ENCODE measurements at regions not wholly inside any gene's neighbourhood (a gene's known extent, or its start where the extent isn't known, plus 50 kb on each side); places are given as distances from the start of the nearest gene placed in this dataset.

DNA sequence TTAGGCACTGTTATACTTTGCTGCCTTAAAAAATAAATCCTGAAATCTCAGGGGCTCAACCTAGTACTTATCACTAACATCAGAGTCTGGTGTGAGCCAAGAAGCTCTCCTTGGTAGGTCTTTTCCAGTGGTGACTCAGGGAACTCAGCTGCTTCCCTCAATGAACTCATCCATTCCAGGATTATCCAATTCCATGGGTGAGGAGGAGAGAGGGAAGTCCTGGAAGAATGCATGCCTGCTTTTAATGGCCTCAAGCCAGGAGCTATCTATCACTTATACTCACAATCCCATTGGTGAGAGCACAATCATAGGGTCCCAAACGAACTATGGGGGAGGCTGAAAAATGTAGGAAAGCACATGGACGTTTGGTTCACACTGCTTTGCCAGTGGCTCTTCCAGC, 113.6 kb downstream of the POLR2M start:
- no peak overlapping the region for H3K27ac ChIP-seq (ENCODE audit: low read depth in 2 of 2, low read length in 2 of 2)
- no peak overlapping the region for H3K4me3 ChIP-seq (ENCODE audit: low read length in 2 of 2)
- H3K9me3 ChIP-seq (ENCODE audit: control insufficient read depth in 2 of 2, low read length in 2 of 2): no peaks in the 10 kb centered on the region
- H3K9ac ChIP-seq (ENCODE audit: low read depth in 1 of 2, low read length in 2 of 2): no peak overlapping the region
- no peaks in the 10 kb centered on the region for H3K4me1 ChIP-seq (ENCODE audit: control insufficient read depth in 2 of 2, insufficient read depth in 2 of 2, low read length in 2 of 2)
- no peaks in the 10 kb centered on the region for H3K27me3 ChIP-seq (ENCODE audit: control insufficient read depth in 2 of 2, insufficient read depth in 2 of 2, low read length in 2 of 2)
- H3K36me3 ChIP-seq (ENCODE audit: control insufficient read depth in 2 of 2, insufficient read depth in 2 of 2, low read length in 2 of 2): no peaks in the 10 kb centered on the region

DNA sequence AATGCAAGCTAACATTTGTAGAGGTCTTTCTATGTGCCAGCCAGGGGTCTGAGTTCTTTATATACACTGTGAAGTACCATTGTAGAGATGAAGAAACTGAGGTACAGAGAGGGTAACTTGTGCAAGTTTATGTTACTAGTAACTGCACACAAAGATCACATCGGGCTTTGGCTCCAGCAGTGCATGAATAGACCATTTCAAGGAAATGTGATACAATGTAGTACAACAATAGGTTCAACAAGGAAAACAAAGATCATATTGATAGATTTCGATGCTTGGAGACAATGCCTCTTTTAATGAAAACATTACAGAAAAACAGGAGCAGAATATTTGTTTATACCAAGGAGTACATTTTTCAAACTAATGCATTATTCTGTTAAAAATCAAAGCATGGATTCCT, 115.3 kb downstream of the POLR2M start:
- H3K36me3 ChIP-seq (ENCODE audit: control insufficient read depth in 2 of 2, insufficient read depth in 2 of 2, low read length in 2 of 2): no peaks in the 10 kb centered on the region
- H3K4me3 ChIP-seq (ENCODE audit: low read length in 2 of 2): no peak overlapping the region
- no peaks in the 10 kb centered on the region for H3K27me3 ChIP-seq (ENCODE audit: control insufficient read depth in 2 of 2, insufficient read depth in 2 of 2, low read length in 2 of 2)
- H3K9ac ChIP-seq (ENCODE audit: low read depth in 1 of 2, low read length in 2 of 2): no peak overlapping the region
- no peak overlapping the region for H3K27ac ChIP-seq (ENCODE audit: low read depth in 2 of 2, low read length in 2 of 2)
- H3K4me1 ChIP-seq (ENCODE audit: control insufficient read depth in 2 of 2, insufficient read depth in 2 of 2, low read length in 2 of 2): no peaks in the 10 kb centered on the region
- H3K9me3 ChIP-seq (ENCODE audit: control insufficient read depth in 2 of 2, low read length in 2 of 2): no peaks in the 10 kb centered on the region

DNA sequence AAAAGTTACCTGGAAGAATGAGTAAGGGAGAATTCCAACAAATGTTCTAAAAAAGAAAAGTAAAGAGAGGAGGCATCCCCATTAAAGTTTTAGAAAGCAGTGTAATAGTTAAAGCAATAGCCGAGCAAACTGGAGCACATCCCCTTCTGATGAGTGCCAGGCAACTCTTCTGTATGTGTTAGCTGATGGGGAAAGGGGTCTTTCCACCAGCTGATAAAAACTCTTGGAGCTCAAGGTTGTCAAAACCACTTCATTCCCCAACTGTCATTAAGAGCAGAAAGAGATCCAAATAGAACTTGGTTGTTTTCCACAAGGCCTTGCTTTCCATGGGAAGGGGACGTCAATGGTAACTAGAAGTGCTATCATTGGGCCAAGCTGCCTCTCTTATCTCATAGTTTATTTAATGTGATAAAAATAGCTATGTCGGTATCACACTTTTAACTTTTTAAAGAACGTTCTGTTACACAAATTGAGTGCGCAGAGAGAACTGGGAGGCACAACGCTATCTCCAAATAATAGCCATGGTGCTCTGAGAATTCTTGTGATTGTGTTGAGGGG, 116.9 kb downstream of the POLR2M start:
- Histone ChIP-seq H3K27me3 (ENCODE audit: control insufficient read depth in 2 of 2, insufficient read depth in 2 of 2, low read length in 2 of 2) (no peaks in the 10 kb centered on the region), H3K9ac (ENCODE audit: low read depth in 1 of 2, low read length in 2 of 2) (no peak overlapping the region), H3K36me3 (ENCODE audit: control insufficient read depth in 2 of 2, insufficient read depth in 2 of 2, low read length in 2 of 2) (no peaks in the 10 kb centered on the region), H3K4me3 (ENCODE audit: low read length in 2 of 2) (no peak overlapping the region), H3K27ac (ENCODE audit: low read depth in 2 of 2, low read length in 2 of 2) (no peak overlapping the region), H3K4me1 (ENCODE audit: control insufficient read depth in 2 of 2, insufficient read depth in 2 of 2, low read length in 2 of 2) (no peaks in the 10 kb centered on the region), H3K9me3 (ENCODE audit: control insufficient read depth in 2 of 2, low read length in 2 of 2) (no peaks in the 10 kb centered on the region)

DNA sequence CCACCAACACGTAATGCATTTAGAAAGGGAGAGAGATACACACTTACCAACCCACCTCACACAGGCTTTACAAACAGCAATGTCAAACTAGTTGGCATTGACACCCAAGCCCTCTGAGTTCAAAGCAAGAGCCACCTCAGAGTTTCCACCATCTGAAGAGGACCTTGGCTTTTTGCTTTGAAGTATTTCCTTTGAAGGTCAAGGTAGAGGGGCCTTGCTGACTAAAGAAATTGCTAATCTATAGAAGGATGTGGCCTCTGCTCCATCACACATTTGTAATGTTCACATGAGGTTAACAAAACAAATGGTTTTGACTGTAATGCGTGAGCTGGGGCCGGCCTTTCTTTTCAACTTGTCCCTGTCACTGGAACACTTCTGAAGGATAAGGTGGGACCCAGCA, 117.7 kb downstream of the POLR2M start:
- H3K9ac ChIP-seq (ENCODE audit: low read depth in 1 of 2, low read length in 2 of 2): no peak overlapping the region
- no peak overlapping the region for H3K27ac ChIP-seq (ENCODE audit: low read depth in 2 of 2, low read length in 2 of 2)

GRCh38 chr15:57827021-57827420, 120.5 kb downstream of the POLR2M start:
- Histone ChIP-seq H3K36me3 (ENCODE audit: control insufficient read depth in 2 of 2, insufficient read depth in 2 of 2, low read length in 2 of 2) (no peaks in the 10 kb centered on the region), H3K9me3 (ENCODE audit: control insufficient read depth in 2 of 2, low read length in 2 of 2) (no peaks in the 10 kb centered on the region), H3K9ac (ENCODE audit: low read depth in 1 of 2, low read length in 2 of 2) (no peak overlapping the region), H3K27ac (ENCODE audit: low read depth in 2 of 2, low read length in 2 of 2) (no peak overlapping the region), H3K27me3 (ENCODE audit: control insufficient read depth in 2 of 2, insufficient read depth in 2 of 2, low read length in 2 of 2) (peaks cover 7 to 9% of the 10 kb centered on the region in 2 donors), H3K4me3 (ENCODE audit: low read length in 2 of 2) (no peak overlapping the region), H3K4me1 (ENCODE audit: control insufficient read depth in 2 of 2, insufficient read depth in 2 of 2, low read length in 2 of 2) (no peaks in the 10 kb centered on the region)

More for the DNA sequence above, 117.7 kb downstream of the POLR2M start:
- no peaks in the 10 kb centered on the region for H3K4me1 ChIP-seq (ENCODE audit: control insufficient read depth in 2 of 2, insufficient read depth in 2 of 2, low read length in 2 of 2)
- H3K36me3 ChIP-seq (ENCODE audit: control insufficient read depth in 2 of 2, insufficient read depth in 2 of 2, low read length in 2 of 2): no peaks in the 10 kb centered on the region
- no peaks in the 10 kb centered on the region for H3K9me3 ChIP-seq (ENCODE audit: control insufficient read depth in 2 of 2, low read length in 2 of 2)
- H3K4me3 ChIP-seq (ENCODE audit: low read length in 2 of 2): no peak overlapping the region
- no peaks in the 10 kb centered on the region for H3K27me3 ChIP-seq (ENCODE audit: control insufficient read depth in 2 of 2, insufficient read depth in 2 of 2, low read length in 2 of 2)

- no peaks in the 10 kb centered on the region for H3K36me3 ChIP-seq (ENCODE audit: control insufficient read depth in 2 of 2, insufficient read depth in 2 of 2, low read length in 2 of 2)
- H3K4me3 ChIP-seq (ENCODE audit: low read length in 2 of 2): no peak overlapping the region
- H3K9me3 ChIP-seq (ENCODE audit: control insufficient read depth in 2 of 2, low read length in 2 of 2): no peaks in the 10 kb centered on the region
- no peaks in the 10 kb centered on the region for H3K4me1 ChIP-seq (ENCODE audit: control insufficient read depth in 2 of 2, insufficient read depth in 2 of 2, low read length in 2 of 2)
- H3K27me3 ChIP-seq (ENCODE audit: control insufficient read depth in 2 of 2, insufficient read depth in 2 of 2, low read length in 2 of 2): peaks cover 7 to 9% of the 10 kb centered on the region in 2 donors
- H3K9ac ChIP-seq (ENCODE audit: low read depth in 1 of 2, low read length in 2 of 2): no peak overlapping the region
- H3K27ac ChIP-seq (ENCODE audit: low read depth in 2 of 2, low read length in 2 of 2): no peak overlapping the region
Observed at GRCh38 chr15:57827971-57828370, 121.5 kb downstream of the POLR2M start.

DNA sequence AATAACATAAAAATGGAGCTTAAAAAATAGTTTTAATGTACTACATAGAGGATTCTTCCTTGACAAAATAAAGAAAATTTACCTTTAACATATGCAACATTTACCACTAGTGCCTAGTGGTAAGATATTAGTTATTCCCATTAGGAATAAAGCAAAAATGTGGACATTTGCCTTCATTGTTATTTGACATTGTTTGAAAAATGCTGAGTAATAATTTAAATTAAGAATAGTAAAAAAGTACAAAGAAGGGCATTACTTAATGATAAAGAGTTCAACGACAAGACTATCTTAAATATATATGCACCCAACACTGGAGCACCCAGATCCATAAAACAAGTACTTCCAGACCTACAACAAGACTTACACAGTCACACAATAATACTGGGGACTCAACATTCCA, 125.7 kb downstream of the POLR2M start:
- no peaks in the 10 kb centered on the region for H3K4me1 ChIP-seq (ENCODE audit: control insufficient read depth in 2 of 2, insufficient read depth in 2 of 2, low read length in 2 of 2)
- no peak overlapping the region for H3K4me3 ChIP-seq (ENCODE audit: low read length in 2 of 2)
- H3K9ac ChIP-seq (ENCODE audit: low read depth in 1 of 2, low read length in 2 of 2): no peak overlapping the region
- no peak overlapping the region for H3K27ac ChIP-seq (ENCODE audit: low read depth in 2 of 2, low read length in 2 of 2)
- H3K27me3 ChIP-seq (ENCODE audit: control insufficient read depth in 2 of 2, insufficient read depth in 2 of 2, low read length in 2 of 2): peaks cover 7 to 9% of the 10 kb centered on the region in 2 donors
- H3K9me3 ChIP-seq (ENCODE audit: control insufficient read depth in 2 of 2, low read length in 2 of 2): no peaks in the 10 kb centered on the region
- H3K36me3 ChIP-seq (ENCODE audit: control insufficient read depth in 2 of 2, insufficient read depth in 2 of 2, low read length in 2 of 2): no peaks in the 10 kb centered on the region

DNA sequence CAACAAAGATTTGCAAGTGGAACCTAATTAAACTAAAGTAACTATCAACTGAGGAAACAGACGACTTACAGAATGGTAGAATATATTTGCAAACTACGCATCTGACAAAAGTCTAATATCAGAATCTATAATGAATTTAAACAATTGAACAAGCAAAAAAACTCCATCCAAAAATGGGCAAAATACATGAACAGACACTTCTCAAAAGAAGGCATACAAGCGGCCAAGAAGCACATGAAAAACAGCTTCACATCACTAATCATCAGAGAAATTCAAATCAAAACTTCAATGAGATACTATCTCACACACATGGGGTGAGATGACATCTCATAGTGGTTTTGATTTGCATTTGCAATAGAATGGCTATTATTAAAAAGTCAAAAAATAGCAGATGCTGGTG, 128.6 kb downstream of the POLR2M start:
- H3K9me3 ChIP-seq (ENCODE audit: control insufficient read depth in 2 of 2, low read length in 2 of 2): no peaks in the 10 kb centered on the region
- peaks cover 7 to 9% of the 10 kb centered on the region in 2 donors for H3K27me3 ChIP-seq (ENCODE audit: control insufficient read depth in 2 of 2, insufficient read depth in 2 of 2, low read length in 2 of 2)
- H3K4me3 ChIP-seq (ENCODE audit: low read length in 2 of 2): no peak overlapping the region
- H3K4me1 ChIP-seq (ENCODE audit: control insufficient read depth in 2 of 2, insufficient read depth in 2 of 2, low read length in 2 of 2): no peaks in the 10 kb centered on the region
- H3K27ac ChIP-seq (ENCODE audit: low read depth in 2 of 2, low read length in 2 of 2): no peak overlapping the region
- no peak overlapping the region for H3K9ac ChIP-seq (ENCODE audit: low read depth in 1 of 2, low read length in 2 of 2)
- no peaks in the 10 kb centered on the region for H3K36me3 ChIP-seq (ENCODE audit: control insufficient read depth in 2 of 2, insufficient read depth in 2 of 2, low read length in 2 of 2)

DNA sequence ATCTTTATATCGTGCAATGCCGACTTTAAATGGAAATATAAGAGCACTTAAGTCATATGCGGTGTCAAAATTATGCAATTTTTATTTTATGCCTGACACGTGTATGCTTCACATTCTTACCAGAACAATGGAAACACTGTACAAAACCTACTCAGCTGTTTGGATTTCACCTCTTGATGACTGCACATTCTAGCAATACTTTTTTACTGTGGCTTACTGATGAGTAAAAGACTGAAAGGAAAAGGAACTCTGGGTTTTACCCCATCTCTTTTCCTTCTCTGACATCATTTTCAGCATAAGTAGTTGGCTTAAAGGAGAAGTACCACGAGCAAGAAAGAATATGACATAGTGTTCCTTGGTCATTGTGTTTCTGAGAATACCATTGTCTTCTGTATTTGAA, 142.8 kb downstream of the POLR2M start:
- no peak overlapping the region for H3K27ac ChIP-seq (ENCODE audit: low read depth in 2 of 2, low read length in 2 of 2)
- H3K9ac ChIP-seq (ENCODE audit: low read depth in 1 of 2, low read length in 2 of 2): no peak overlapping the region
- no peaks in the 10 kb centered on the region for H3K36me3 ChIP-seq (ENCODE audit: control insufficient read depth in 2 of 2, insufficient read depth in 2 of 2, low read length in 2 of 2)
- H3K27me3 ChIP-seq (ENCODE audit: control insufficient read depth in 2 of 2, insufficient read depth in 2 of 2, low read length in 2 of 2): peaks cover 0 to 9% of the 10 kb centered on the region in 2 donors
- no peak overlapping the region for H3K4me3 ChIP-seq (ENCODE audit: low read length in 2 of 2)
- no peaks in the 10 kb centered on the region for H3K4me1 ChIP-seq (ENCODE audit: control insufficient read depth in 2 of 2, insufficient read depth in 2 of 2, low read length in 2 of 2)
- H3K9me3 ChIP-seq (ENCODE audit: control insufficient read depth in 2 of 2, low read length in 2 of 2): no peaks in the 10 kb centered on the region

- Histone ChIP-seq H3K4me1 (ENCODE audit: control insufficient read depth in 2 of 2, insufficient read depth in 2 of 2, low read length in 2 of 2) (no peaks in the 10 kb centered on the region), H3K36me3 (ENCODE audit: control insufficient read depth in 2 of 2, insufficient read depth in 2 of 2, low read length in 2 of 2) (no peaks in the 10 kb centered on the region), H3K27me3 (ENCODE audit: control insufficient read depth in 2 of 2, insufficient read depth in 2 of 2, low read length in 2 of 2) (peaks cover 0 to 5% of the 10 kb centered on the region in 2 donors), H3K9ac (ENCODE audit: low read depth in 1 of 2, low read length in 2 of 2) (no peak overlapping the region), H3K9me3 (ENCODE audit: control insufficient read depth in 2 of 2, low read length in 2 of 2) (no peaks in the 10 kb centered on the region), H3K4me3 (ENCODE audit: low read length in 2 of 2) (no peak overlapping the region), H3K27ac (ENCODE audit: low read depth in 2 of 2, low read length in 2 of 2) (no peak overlapping the region)
Observed at GRCh38 chr15:57854531-57854930, 148.0 kb downstream of the POLR2M start.

DNA sequence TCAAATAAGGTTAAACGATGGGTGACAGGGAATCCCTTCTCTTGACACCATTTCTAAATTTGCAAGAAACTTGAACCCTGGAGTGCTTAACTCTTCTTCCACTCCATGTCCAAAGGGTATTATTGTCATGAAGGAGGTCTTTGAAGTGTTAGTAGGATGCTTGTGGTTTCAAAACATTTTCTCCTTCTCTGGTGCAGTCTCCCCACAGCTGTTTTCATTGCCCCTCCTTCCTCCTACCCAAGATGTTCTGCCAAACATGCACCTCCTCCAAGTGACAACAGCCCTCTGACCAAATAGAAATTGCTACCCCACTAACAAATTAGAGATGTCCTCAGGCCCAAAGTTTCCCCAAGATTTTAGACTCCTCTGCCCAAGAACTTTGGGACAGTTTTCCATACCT, 151.4 kb downstream of the POLR2M start:
- Histone ChIP-seq H3K9ac (ENCODE audit: low read depth in 1 of 2, low read length in 2 of 2) (no peak overlapping the region), H3K4me1 (ENCODE audit: control insufficient read depth in 2 of 2, insufficient read depth in 2 of 2, low read length in 2 of 2) (no peaks in the 10 kb centered on the region), H3K27ac (ENCODE audit: low read depth in 2 of 2, low read length in 2 of 2) (no peak overlapping the region), H3K36me3 (ENCODE audit: control insufficient read depth in 2 of 2, insufficient read depth in 2 of 2, low read length in 2 of 2) (no peaks in the 10 kb centered on the region), H3K4me3 (ENCODE audit: low read length in 2 of 2) (no peak overlapping the region), H3K27me3 (ENCODE audit: control insufficient read depth in 2 of 2, insufficient read depth in 2 of 2, low read length in 2 of 2) (peaks cover 2% of the 10 kb centered on the region in 2 donors), H3K9me3 (ENCODE audit: control insufficient read depth in 2 of 2, low read length in 2 of 2) (no peaks in the 10 kb centered on the region)
